HK-2 (cell line): ENCODE measurements at regions not wholly inside any gene's neighbourhood (a gene's known extent, or its start where the extent isn't known, plus 50 kb on each side); places are given as distances from the start of the nearest gene placed in this dataset.
"Not testable (repeated sequence)": the region's sequence is repeated elsewhere in the genome, so short reads cannot be mapped to it uniquely, and the experiment has no call there.

Experiments
- DNase-seq: peaks from one replicate; pipeline ENCODE4 v3.0.0-alpha.2; 2018; ENCODE audit not compliant: unreplicated experiment

DNA sequence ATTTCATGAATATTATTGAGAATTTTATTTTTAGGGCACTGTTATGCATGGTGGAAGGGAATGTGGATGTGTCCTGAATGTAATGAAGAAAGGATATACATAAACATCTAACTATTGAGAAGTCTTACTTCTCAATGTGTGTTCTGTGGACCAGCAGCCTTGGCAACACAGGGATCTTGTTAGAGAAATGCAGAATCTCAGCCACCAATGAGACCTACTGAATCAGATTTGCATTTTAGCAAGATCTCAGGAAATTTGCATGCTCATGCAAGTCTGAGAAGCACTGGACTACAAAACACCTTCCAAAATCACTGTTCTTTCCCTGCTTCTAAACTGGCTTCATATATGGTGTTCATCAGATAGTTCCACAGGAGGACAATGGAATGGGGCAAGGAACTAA is 139.7 kb upstream of the WDFY3 start:
- DNase-seq = no peak

DNA sequence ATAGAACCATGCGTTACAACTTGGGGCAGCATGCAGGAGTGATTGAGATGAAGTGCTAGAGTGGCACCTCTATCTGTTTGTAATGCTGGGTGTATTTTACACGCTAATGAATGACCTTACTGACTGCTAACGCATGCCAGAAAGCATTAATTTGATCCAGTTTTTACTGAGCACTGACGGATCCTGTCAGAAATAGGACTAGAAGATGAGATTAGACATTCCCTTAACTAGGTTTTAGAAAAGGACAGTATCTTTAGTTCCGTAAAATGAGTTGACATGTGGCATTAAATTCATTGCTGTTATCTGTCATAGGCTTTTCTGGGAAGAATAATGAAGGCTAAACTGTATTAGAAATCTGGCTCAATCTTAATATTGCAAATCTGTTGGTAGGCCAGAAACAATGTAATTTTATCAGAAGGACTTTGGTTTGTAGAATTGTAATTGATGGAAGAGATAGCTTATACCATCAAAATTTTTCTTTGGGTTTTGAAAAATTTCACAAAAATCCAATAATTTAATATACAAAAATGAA is 140.4 kb upstream of the WDFY3 start:
- no peak for DNase-seq

DNA sequence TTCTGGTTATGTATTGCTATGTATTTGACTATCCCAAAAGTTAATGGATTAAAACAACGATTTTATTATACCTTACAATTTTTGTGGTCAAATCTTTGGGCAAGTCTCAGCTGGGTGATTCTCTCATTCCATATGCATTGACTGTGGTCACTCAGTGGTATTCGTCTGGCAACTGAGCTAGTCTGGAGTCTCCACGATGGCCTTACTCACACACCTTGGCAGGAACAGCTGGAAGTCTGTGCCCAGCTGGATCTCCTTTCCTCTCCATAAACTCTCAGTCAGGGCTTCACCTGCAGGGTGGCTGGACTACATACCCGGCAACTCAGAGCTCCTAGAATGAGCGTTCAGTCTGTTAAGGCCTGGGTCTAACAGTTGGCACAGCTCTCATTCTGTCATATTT is 141.1 kb upstream of the WDFY3 start:
- no peak for DNase-seq

DNA sequence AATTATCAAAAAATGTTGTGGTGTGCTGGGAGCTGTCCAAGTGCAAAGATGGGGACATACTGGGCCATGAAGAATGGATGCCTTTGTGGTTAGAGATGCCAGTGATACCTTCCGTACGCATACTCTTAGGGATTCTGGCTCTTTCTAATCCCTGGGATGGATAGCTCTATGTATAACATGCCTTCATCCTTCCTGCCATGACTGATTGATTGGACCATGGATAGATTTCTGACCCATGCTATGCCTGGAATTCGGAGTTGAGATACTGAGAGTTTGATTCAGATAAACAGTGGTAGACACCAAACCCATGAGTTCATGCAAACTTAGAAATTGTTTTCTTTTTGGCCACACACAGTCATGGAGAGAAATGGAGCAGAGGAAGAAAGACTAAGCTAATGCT is 147.2 kb upstream of the WDFY3 start:
- no peak for DNase-seq

DNA sequence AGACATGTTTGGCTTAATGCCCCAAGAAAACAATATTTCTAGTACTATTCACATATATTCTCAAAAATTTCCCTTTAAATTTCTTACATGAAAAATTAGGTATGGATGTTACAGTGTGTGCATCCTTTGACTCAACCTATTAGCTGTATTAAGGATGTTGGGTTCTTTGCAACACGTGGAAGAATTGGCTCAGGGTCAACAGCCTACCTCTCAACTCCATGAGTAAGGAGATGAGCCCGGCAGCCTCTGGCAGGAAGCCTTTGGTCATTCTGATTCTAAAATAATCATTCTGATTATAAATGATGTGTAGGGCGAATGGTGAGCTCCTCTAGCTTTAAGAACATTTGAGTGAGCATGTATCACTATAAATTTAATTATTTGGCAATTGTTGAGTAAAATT is 148.0 kb upstream of the WDFY3 start:
- DNase-seq = no peak

DNA sequence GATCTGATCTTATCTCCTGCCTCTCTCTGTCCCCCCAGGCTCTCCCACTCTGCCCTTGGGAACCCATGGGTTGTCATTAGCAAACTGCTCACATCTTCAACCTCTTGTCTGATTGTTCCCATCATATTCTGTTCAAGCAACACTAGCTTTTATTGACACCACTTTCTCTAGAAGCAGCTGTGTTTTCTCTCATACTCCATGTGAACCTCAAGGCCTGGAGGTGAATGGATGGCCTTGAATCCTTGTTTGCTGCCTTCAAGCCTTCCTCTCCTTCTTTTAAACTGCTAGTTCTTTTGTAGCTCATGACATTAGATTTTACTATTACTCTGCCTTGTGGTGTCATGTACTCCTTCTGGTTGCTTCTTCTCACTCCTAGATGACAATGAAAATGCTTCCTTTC is 149.5 kb upstream of the WDFY3 start:
- DNase-seq = no peak

DNA sequence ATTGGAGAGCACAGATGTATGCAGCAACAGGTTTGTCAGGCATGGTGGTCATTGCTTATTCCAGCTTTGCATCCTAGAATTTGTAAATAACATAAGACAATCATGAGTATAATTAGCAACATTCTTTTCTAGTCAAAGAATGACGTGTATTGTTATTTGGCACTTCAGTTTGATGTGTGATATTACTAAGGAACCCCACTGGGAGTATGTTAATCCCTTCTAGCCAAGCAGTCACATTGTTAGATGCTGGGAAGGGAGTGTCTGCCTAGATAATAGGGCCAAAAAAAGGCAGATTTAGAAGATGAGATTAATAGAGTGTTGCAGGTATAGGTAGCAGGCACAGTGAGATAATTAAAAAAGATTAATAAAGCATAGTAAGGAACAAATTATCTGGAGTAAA is 159.2 kb upstream of the WDFY3 start:
- DNase-seq = no peak

DNA sequence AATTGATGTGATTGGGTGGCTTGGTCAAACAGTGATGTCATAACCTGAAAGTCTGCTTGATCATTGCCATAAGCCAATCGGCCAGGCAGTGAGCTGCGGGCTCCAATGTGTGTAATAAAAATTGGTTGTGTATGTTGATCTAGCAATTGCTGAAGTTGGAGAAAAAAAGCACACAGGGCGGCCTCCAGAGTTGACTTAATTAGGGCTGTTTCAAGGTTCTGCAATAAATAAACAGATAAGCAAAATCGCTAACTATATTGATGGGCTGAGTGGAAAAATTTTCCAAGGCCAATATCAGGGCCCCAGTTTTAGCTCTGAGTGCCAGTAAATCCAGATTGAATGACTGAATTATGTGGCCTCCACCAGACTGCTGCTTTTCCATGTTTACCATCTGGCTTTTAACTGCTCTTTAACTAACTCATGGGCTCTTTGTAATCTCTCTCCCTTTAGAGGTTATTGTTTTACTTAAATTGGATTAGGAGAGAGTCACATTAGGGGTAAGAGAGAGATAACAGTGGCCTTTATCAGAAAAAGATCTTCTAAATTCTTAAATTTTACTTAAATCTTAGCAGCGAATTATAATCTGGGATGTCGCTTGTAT is 160.6 kb upstream of the WDFY3 start:
- DNase-seq = no peak

DNA sequence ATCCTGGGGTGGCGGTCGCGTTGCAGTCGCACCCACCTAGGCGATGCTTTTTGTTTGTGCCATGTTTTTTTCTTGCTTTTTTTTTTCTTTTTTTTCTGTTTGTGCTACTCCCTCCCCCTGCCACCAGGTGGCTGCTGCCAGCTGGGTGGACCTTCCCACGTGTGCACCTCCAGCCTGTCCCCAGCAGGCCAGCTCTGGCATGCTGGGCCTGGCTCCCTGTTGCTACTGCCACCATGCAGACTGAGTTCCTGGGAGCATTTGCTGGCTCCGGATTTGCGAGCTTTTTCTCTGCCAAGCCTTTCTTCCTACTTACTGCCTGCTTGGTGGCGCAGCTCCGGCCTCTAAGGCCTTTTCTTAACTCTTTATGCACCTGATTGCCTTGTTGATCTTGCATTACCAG is 161.2 kb upstream of the WDFY3 start:
- peak; percentile 13 for DNase-seq

DNA sequence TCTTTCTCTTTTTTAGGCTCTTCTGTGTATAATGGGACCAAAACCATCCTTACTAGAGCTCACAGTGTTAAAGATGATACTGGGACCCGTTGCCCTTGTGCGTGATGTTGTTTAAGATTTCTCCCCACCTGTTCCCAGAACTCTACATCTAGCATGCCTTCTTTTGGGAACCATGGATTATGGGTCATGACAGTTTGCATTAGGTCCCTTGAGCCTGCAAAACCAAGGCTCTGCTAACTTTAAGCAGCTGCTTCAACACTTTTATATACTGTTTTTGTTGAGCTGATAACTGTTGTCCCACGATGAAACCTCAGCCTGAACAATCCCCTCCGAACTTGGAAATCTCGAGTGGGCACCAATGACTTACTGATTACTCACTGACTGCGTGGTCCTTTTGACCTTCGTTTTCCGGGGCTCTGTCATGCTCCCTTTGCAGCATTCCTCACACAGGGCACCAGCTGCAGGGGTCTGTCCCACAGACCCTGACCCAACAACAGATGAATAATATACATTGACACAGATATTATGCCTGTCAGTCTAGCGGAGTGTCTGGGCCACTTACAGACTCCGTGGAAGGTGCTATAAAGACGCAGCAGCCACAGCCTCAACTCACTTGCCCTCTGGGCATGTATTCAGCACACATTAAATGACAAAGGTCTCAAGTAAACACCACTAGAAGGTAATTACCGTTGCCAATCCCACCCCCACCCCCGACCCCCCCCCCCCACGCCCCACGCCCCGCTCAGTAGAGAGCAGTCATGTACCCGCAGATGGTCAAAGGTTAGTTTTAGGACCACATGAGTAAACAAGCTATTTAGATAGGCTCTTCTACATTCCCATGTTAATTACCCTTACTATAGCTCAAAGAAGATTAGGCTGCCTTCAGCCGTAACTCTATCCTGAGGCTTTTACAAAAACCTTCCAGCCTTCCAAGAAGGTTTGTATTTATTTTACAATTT is 162.0 kb upstream of the WDFY3 start:
- no peak for DNase-seq

DNA sequence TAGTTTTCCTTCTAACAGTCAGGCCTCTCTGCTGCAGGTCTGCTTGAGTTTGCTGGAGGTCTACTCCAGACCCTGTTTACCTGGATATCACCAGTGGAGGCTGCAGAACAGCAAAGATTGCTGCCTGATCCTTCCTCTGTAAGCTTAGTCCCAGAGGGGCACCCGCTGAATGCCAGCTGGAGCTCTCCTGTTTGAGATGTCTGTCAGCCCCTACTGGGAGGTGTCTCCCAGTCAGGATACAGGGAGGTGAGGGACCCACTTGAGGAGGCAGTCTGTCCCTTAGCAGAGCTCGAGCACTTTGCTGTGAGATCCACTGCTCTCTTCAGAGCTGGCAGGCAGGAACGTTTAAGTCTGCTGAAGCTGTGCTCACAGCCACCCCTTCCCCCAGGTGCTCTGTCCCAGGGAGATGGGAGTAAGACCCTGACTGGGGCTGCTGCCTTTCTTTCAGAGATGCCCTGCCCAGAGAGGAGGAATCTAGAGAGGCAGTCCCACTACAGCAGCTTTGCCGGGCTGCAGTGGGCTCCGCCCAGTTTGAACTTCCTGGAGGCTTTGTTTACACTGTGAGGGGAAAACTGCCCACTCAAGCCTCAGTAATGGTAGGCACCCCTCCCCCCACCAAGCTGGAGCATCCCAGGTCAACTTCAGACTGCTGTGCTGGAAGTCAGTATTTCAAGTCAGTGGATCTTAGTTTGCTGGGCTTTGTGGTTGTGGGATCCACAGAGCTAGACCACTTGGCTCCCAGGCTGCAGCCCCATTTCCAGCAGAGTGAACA is 163.1 kb upstream of the WDFY3 start:
- DNase-seq = not testable (repeated sequence)

DNA sequence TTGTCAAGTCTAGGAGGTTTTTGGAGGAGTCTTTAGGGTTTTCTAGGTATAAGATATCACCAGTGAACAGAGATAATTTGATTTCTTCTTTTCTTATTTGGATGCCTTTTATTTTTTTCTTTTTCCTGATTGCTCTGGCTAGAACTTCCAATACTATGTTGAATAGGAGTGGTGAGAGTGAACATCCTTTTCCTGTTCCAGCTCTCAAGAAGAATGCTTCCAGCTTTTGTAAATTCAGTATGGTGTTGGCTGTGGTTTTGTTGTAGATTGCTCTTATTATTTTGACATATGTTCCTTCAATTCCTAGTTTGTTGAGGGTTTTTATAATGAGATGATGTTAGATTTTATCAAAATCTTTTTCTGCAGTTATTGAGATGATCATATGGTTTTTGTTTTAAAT is 165.6 kb upstream of the WDFY3 start:
- DNase-seq = no peak

DNA sequence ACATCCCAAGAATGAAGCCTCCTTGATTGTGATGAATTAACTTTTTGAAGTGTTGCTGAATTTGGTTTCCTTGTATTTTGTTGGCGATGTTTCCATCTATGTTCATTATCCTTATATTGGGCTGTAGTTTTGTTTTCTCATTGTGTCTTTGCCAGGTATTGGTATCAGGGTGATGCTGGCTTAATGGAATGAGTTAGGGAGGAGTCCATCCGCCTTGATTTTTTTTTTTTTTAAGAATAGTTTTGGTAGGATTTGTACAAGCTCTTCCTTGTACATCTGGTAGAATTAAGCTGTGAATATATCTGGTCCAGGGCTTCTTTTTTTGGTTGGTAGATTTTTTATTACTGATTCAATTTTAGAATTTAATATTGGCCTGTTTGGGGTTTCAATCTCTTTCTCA is 166.1 kb upstream of the WDFY3 start:
- DNase-seq = no peak

DNA sequence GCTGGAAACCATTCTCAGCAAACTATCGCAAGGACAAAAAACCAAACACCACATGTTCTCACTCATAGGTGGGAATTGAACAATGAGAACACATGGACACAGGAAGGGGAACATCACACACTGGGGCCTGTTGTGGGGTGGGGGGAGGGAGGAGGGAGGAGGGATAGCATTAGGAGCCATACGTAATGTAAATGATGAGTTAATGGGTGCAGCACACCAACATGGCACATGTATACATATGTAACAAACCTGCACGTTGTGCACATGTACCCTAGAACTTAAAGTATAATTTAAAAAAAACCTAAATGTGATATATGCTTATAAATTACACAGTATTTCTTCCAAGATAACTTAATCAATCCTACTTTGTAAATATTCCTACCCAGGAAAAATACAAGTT is 173.3 kb upstream of the WDFY3 start:
- not testable (repeated sequence) for DNase-seq

DNA sequence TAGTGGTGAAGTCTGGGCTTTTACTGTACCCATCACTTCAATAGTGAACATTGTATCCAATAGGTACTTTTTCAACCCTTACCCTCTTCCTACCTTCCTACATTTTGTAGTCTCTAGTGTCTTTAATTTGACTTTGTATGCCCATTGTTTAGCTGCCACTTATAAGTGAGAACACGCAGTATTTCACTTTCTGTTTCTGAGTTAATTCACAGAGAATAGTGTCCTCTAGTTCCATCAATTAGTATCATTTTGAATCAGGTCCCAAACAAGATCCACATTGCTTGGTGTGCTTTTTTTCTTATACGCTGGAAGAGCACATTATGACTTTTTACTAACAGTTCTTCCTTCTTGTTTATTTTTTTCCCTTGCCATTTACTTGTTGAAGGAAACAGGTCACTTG is 176.0 kb upstream of the WDFY3 start:
- DNase-seq = no peak

DNA sequence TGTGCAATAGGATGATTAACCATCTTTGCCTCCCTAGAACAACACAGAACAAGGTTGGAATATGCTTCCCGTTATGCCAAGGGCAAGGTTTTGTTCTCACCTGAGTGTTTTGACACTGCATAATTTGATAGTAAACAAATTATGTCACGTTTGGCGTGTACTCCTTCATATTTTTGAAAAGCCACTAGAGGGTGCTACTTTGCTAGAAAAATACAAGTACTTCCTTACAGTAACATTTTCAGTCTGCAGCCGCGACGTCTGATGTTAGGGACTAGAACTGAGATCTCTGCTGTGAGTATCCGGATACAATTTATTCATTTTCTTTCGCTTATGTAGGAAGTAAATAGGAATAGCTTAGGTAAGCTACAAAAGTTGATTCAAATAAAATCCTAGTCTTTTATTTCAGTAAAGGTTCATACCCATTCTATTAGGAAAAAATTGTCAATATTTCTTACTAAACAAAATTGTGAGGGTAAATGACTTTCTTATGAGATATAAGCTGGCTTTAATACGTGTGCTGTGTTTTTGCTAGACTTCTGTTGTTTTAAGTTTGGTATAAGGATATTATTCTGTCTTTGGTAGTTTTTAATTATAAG is 181.1 kb upstream of the WDFY3 start:
- peak; percentile 5 for DNase-seq

DNA sequence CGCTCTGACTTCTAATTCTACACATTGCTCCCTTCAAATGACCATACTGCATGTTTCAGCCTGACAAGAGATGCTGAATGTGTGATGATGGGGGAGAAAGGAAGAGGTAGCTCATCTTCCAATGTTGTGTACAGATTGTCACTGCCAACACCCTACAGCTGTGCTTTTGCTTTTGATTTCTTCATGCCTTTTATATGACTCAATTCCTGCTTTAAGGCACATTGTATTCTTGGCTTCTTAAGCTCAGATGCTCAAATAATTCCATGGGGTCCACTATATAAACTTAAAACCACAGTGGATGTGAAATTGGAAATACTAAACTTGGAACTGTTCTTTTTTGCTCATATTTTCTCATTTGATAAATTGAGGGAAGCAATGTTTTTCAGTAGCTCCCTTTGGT is 183.2 kb upstream of the WDFY3 start:
- DNase-seq = no peak

DNA sequence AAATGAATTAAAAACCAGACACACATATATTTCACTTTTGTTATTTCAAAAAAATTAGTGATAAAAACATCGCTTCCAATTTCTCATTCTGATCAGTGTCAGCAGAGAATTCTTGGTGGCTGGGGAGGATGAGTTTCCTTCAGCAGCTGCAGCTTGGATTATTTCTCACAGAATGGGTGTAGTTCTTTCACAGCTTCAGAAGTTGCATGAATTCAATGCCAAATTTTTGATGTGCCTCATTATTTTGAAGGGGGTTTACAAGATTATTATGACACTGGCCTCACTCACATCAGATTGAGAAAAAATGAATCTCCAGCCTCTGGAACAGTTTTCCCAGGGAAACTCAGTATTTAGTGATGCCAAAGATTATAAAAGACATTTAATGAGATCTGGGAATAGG is 184.9 kb upstream of the WDFY3 start:
- no peak for DNase-seq

DNA sequence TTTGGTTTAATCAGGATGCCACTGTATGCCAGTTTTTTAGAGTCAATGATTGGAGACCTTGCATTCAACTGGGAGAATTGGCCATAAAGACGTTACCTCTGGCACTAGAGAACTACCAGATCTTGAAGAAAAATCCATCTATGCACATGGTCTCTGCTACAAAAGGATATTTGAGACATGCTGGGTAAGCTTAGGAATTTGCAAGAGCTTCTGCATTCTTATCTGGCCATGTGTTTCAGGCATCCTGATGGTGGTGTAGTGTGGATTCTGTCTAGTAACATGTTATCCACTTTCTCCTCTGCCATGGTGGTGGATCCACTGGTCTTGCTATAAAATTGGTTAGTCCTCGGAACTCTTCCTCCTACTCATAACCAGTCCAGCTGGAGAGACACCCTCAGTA is 185.3 kb upstream of the WDFY3 start:
- DNase-seq = no peak

DNA sequence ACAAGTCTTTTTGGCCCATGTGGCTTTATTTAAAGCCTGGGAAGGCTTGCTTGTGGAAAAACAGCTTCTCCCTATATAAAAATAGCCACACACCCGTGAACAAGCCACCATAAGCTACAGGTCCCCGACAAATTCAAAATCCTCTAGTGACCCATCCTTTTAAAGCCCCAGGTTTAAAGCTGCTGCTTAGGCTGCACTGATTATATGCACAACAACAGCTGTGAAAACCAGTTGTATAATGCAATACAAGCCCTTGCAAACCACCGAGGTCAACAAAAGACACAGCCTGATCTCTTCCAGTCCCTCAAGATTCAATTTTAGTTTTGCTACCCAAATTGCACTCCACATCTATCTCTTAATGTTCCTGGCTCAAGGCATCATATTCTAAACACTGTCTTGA is 186.0 kb upstream of the WDFY3 start:
- no peak for DNase-seq

DNA sequence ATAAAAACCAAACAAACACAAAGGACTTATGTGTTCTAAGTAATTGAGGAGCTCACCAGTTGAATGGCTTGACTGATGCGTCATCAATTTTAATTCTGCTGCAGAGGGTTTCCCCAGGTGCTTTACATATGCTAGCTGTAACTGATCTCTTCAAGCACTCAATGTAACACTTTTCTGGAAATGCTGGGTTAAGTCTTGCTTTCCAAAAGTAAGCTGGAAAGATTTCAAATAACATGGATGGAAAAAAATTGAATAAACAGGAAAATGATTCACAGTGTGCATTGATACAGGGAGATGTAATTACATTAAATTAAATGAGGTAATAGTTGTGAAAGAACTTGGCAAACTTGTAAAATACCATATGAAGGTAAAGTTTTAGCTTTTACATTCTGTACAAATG is 186.7 kb upstream of the WDFY3 start:
- DNase-seq = no peak

DNA sequence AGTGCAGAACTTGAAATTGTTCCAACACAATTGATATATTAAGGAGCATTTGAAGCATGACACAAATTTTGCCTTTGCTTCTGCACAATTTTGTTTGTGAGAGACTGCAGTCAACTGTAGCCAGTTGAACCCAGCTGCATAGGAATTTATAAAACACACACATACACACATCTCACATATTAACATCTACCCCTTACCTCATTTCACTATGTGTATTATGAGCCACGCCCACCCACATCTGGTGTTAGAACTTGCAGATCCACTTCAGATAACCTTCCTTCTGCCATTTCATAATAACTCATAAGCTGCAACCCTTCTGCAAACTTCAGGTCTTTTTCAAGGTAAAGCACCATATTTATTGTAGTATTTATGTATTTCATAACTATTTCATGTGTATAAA is 188.1 kb upstream of the WDFY3 start:
- no peak for DNase-seq
